GM12872 (cell line): ENCODE measurements at regions not wholly inside any gene's neighbourhood (a gene's known extent, or its start where the extent isn't known, plus 50 kb on each side); places are given as distances from the start of the nearest gene placed in this dataset.

Experiments
- CTCF ChIP-seq: IDR thresholded peaks from 3 replicates; pipeline ENCODE4 v1.5.1; 2011; ENCODE audit warnings: low read depth, mild to moderate bottlenecking, low read length, moderate library complexity; ENCODE audit not compliant: insufficient read depth

- no peak for TF ChIP-seq CTCF
Observed at GRCh38 chr12:42904683-42905418, 315.3 kb upstream of the PRICKLE1 start.

DNA sequence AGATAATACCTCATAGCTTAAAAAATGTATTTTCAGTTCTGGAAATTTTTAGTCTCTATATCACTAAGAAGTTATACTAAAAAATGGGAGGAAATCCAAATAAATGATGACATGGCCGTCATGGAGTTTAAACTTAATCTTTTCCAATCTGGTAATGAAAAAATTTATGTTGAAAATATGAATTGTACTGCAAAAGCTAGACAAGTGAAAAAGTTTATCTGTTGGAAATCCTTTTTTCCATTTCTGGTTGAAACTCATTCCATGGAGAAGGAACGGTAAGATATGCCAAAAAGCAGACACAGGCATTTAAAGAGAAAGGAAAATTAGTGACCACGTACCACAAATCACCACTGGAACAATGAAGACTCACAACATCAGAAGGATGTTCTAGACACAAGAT is 314.2 kb upstream of the PRICKLE1 start:
- TF ChIP-seq CTCF: no peak

DNA sequence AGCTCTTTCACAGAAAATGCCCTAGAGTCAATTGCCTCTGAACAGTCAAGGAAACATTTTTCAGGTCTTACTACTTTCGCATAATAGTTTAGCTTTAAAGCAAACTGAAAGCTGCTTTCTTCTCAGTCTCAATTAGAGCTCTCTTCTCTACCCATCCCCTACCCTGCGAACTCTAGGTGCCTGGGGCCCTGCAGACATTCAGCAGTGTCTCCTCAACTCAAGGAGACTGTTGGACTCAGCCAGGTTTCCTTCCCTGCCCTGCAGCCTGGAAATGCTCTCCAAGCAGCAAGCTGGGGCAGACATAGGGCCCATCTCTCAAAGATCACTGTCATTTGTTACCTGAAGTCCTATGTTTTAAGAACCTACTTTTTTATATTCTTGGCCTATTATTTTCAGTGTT is 312.5 kb upstream of the PRICKLE1 start:
- no peak for TF ChIP-seq CTCF

GRCh38 chr12:42893803-42894202 is 304.3 kb upstream of the PRICKLE1 start:
- TF ChIP-seq CTCF: no peak

GRCh38 chr12:42892702-42893551 is 303.4 kb upstream of the PRICKLE1 start:
- TF ChIP-seq CTCF: no peak

- no peak for TF ChIP-seq CTCF
Observed at GRCh38 chr12:42887657-42888056, 298.1 kb upstream of the PRICKLE1 start.

DNA sequence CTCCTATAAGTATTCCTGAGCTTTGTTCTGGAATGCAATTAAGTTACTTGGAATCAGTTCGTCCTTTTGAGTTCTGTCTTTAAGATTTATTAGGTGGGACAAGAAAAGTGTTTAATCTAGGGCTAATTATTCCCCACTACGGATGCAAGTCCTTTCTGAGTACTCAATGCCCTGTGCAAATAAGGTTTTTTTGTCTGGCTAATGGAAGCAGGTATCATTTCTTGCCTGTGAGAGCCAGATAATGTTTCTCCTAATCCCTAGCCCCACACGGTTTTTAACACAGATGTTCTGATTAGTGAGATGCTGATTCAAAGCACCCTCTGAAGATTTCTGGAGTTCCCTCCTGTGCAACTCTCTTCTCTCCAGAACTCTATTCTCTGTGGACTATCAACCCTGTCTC is 296.6 kb upstream of the PRICKLE1 start:
- TF ChIP-seq CTCF: no peak
